ENCODE measurements at regions not wholly inside any gene's neighbourhood (a gene's known extent, or its start where the extent isn't known, plus 50 kb on each side); places are given as distances from the start of the nearest gene placed in this dataset.

DNA sequence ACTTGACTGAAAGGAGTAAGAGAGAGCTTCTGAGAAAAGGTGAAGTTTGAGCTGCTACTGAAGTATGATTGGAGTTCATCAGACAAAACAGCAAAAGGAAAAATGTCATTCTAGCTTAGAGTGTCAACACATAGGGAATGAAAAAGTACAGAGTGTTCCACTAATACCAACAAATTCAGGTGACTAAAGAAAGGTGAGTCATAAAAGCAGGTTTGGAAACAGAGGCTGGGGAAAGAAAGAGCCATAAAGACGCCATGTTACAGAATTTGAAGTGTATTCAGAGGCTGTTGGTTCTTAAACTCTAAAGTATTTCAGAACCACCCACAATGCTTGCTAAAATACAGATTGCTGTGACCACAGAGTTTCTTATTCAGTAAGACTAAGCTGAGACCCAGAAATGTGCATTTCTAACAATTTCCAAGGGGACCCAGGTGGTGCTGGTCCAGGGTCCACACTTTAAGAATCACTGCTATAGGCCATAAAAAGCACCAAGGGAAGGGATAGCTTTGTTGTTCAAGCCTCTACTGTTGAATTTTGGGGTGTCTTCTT is 143.1 kb downstream of the ELAPOR2 start:
- TF ChIP-seq, protein P1, sequence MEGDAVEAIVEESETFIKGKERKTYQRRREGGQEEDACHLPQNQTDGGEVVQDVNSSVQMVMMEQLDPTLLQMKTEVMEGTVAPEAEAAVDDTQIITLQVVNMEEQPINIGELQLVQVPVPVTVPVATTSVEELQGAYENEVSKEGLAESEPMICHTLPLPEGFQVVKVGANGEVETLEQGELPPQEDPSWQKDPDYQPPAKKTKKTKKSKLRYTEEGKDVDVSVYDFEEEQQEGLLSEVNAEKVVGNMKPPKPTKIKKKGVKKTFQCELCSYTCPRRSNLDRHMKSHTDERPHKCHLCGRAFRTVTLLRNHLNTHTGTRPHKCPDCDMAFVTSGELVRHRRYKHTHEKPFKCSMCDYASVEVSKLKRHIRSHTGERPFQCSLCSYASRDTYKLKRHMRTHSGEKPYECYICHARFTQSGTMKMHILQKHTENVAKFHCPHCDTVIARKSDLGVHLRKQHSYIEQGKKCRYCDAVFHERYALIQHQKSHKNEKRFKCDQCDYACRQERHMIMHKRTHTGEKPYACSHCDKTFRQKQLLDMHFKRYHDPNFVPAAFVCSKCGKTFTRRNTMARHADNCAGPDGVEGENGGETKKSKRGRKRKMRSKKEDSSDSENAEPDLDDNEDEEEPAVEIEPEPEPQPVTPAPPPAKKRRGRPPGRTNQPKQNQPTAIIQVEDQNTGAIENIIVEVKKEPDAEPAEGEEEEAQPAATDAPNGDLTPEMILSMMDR (IDR thresholded peaks at IDR 0.05; ENCODE audit: unreplicated experiment), result no peak
- Mint-ChIP-seq H3K36me3 (ENCODE audit: low read depth, unreplicated experiment) (no peaks in the 10 kb centered on the region), H3K27me3 (ENCODE audit: unreplicated experiment) (no peaks in the 10 kb centered on the region), H3K4me3 (ENCODE audit: unreplicated experiment) (no peak overlapping the region), H3K9me3 (ENCODE audit: unreplicated experiment) (no peaks in the 10 kb centered on the region), H3K27ac (ENCODE audit: unreplicated experiment) (no peak overlapping the region), H3K4me1 (ENCODE audit: unreplicated experiment) (peaks cover 4% of the 10 kb centered on the region)
- no peak for DNase-seq (ENCODE audit: low spot score)

DNA sequence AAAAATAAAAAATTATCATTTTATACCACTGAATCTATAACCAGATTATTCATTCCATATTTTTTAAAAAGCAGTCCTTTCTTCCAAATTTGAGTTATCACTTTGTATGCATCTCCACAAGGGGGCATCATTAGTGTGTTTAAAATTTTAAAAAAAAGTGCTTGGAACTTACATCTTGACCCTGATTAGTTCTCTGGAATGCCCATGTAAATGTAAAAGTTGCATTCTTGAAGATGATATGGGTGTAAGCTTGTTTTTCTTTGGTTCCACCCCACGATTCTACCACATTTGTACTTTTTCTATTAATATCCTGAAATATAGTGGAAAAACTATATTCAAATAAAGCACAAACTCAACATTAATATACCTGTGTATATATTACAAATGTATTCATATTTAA is 144.9 kb downstream of the ELAPOR2 start:
- no peaks in the 10 kb centered on the region for H3K36me3 Mint-ChIP-seq (ENCODE audit: low read depth, unreplicated experiment)
- TF ChIP-seq, protein P1 (IDR thresholded peaks at IDR 0.05; ENCODE audit: unreplicated experiment), result peak; percentile 86
- H3K4me3 Mint-ChIP-seq (ENCODE audit: unreplicated experiment), result no peak overlapping the region
- H3K4me1 Mint-ChIP-seq (ENCODE audit: unreplicated experiment), result peaks cover 6% of the 10 kb centered on the region
- H3K9me3 Mint-ChIP-seq (ENCODE audit: unreplicated experiment), result no peaks in the 10 kb centered on the region
- no peaks in the 10 kb centered on the region for H3K27me3 Mint-ChIP-seq (ENCODE audit: unreplicated experiment)
- no peak for DNase-seq (ENCODE audit: low spot score)
- no peak overlapping the region for H3K27ac Mint-ChIP-seq (ENCODE audit: unreplicated experiment)

Data from endothelial cell (in vitro differentiated cells).